ENCODE measurements at regions not wholly inside any gene's neighbourhood (a gene's known extent, or its start where the extent isn't known, plus 50 kb on each side); places are given as distances from the start of the nearest gene placed in this dataset.
A peak's percentile ranks its signal among the peaks of the same experiment; 100 is the strongest.
"Not testable (repeated sequence)": the region's sequence is repeated elsewhere in the genome, so short reads cannot be mapped to it uniquely, and the experiment has no call there.

DNA sequence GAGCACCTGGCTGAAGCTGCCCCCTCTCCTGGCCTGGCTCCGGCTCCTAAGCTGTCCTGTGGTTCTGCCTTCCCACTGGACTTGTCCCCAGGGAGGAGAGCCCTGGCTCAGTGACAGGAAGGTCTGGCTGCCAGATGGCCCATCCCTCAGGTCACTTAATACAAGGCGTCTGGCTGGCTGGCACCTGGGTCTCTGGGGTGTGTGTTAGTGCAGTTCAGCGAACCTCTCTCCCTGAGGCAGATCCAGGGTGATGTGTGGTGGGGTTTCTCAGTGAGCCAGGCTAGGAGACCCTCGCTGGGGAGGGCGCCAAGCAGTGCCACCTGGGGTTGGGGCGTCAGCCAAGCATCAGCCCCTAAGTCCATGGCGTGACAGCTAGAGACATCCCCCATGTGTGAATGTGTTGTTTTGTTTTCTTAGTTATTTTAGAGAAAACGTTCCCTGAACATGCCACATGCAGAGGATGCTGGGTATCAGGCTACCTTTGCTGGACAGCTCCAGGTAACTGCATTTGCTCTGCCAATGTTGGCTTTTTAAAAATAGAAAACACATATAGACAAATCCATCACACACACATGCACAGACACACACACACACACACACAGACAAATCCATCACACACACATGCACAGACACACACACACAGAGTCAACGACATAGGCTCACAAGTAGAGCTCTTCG, 56.4 kb upstream of the LRPAP1 start:
- peak; percentile 65 for DNase-seq (ENCODE audit: low spot score)
- intact Hi-C loops (cut with DNase I) = not testable (repeated sequence)

DNA sequence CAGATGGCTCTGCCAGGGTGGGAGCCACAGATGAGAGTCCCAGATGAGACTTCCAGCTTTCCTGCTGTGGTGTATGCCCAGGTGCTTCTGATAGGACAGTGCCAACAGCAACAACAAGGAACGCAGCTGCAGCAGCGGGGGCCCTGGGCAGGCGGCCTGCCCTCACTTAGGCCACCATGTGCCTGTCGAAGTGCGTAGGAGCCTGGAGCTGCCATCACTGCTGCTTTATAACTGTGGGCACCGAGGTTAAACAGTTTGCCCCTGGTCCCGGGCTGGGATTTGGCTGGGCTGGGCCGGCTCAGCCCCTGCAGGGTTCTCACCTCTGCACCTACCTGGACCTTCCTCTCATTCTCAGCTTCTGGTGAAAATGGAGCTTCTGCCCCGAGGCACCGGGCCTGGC, 54.4 kb upstream of the LRPAP1 start:
- intact Hi-C loops (cut with DNase I) = not testable (repeated sequence)
- DNase-seq (ENCODE audit: low spot score) = peak; percentile 25

DNA sequence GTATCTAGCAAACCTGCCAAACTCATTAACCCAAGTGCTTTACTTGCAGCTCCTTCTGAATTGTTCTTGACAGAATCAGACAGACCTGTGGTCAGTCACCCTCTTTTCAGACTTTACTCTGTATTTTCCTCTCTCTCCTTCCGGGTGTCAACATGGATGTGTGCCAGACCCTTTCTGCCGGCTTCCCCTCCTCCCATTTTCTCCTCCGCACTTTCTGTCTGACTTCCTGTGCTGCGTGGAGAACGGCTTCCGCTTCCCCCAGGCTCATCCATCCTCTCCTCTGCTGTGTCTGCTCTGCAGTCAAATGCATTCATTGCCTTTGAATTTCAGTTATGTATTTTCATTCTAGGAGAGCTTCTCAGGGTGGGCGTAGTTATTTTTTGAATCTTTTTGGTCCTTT, 53.3 kb upstream of the LRPAP1 start:
- intact Hi-C loops (cut with DNase I); DNase-seq (ENCODE audit: low spot score): not testable (repeated sequence)

DNA sequence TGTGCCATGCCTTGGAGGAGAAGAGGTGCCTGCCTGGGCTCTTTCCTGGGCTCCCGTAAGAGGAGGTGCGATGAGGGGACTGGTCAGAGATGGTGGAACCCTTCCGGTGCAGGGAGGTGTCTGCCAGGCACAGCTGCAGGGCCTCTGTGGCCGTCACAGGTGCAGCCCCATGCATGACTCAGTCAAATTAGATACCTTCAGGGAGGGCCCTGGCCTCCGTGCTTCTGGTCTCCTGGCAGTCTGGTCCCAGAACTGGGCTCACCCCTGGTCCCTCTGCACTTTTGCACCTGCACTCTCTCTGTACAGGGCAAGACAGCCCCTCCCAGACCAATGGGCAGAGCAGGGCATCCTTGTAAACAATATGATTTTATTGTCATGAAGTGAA, 49.9 kb upstream of the LRPAP1 start:
- DNase-seq (ENCODE audit: low spot score) = peak; percentile 43
- intact Hi-C loops (cut with DNase I) = no loop called here

Data from posterior vena cava (tissue), 2 donors.